CD4-positive, alpha-beta T cell (primary cell): ENCODE measurements at regions not wholly inside any gene's neighbourhood (a gene's known extent, or its start where the extent isn't known, plus 50 kb on each side); places are given as distances from the start of the nearest gene placed in this dataset.

Source experiments
- ATAC-seq: fragments of 200-7000 bp; cut with Tn5 transposase; one replicate; pipeline ENCODE4 v1.10.0; 2022; ENCODE audit warnings: mild to moderate bottlenecking; ENCODE audit not compliant: poor library complexity
- CTCF ChIA-PET: fragments of 350-600 bp; sonication (Branson Sonifier 250); formaldehyde crosslinking; loops from one replicate; lab custom pipeline; 2021; ENCODE audit warnings: antibody characterized with exemption, inconsistent platforms; lab: Charles Lee
- POLR2A ChIA-PET: fragments of 350-600 bp; sonication (Branson Sonifier 250); formaldehyde crosslinking; loops from one replicate; lab custom pipeline; 2021; ENCODE audit warnings: antibody characterized with exemption, inconsistent platforms; lab: Charles Lee
- DNase-seq, 14 experiments: peaks; one replicate each; pipeline ENCODE4 v3.0.0-alpha.2; 2013 to 2020; ENCODE audit warnings: mixed read lengths in 2 of 14
- H3K27ac ChIP-seq, 2 donors: one replicate each; pipeline versions ENCODE4 v1.5.1 to v1.7.0; 2013; ENCODE audit warnings: low read length in 2 of 2, low read depth in 1 of 2, mild to moderate bottlenecking in 1 of 2
- H3K27me3 ChIP-seq, 2 experiments: 1 replicate in 1 of 2; 2 replicates in 1 of 2; pipeline versions ENCODE4 v1.6.1 to v1.7.0; 2013; ENCODE audit warnings: low read length in 2 of 2, control low read depth in 1 of 2, mild to moderate bottlenecking in 1 of 2, moderate library complexity in 1 of 2; ENCODE audit not compliant: insufficient read depth in 2 of 2, control insufficient read depth in 1 of 2
- H3K36me3 ChIP-seq: one replicate; pipeline ENCODE4 v1.6.1; 2013; ENCODE audit warnings: low read length, control low read depth; ENCODE audit not compliant: insufficient read depth
- H3K4me1 ChIP-seq: one replicate; pipeline ENCODE4 v1.6.1; 2013; ENCODE audit warnings: low read length, control low read depth; ENCODE audit not compliant: insufficient read depth
- H3K4me3 ChIP-seq: one replicate; pipeline ENCODE4 v1.5.1; 2013; ENCODE audit warnings: mild to moderate bottlenecking, low read length, moderate library complexity
- H3K9me3 ChIP-seq, 2 experiments: 1 replicate in 1 of 2; 2 replicates in 1 of 2; pipeline versions ENCODE4 v1.6.1 to v1.7.0; 2013; ENCODE audit warnings: low read length in 2 of 2, mild to moderate bottlenecking in 2 of 2, control low read depth in 1 of 2, moderate library complexity in 1 of 2; ENCODE audit not compliant: control insufficient read depth in 1 of 2, insufficient read depth in 1 of 2
- H3K27ac Mint-ChIP-seq: one replicate; pipeline ENCODE4 v1.8.0; 2020; ENCODE audit warnings: mixed read lengths
- H3K27me3 Mint-ChIP-seq: one replicate; pipeline ENCODE4 v1.8.0; 2021; ENCODE audit warnings: mixed read lengths
- H3K36me3 Mint-ChIP-seq: one replicate; pipeline ENCODE4 v1.8.0; 2021; ENCODE audit warnings: low read depth, mixed read lengths
- H3K4me1 Mint-ChIP-seq: one replicate; pipeline ENCODE4 v1.8.0; 2021; ENCODE audit warnings: low read depth, mixed read lengths
- H3K4me3 Mint-ChIP-seq: one replicate; pipeline ENCODE4 v1.8.0; 2020; ENCODE audit warnings: mild to moderate bottlenecking, mixed read lengths
- H3K9me3 Mint-ChIP-seq: one replicate; pipeline ENCODE4 v1.8.0; 2020; ENCODE audit warnings: mixed read lengths
- intact Hi-C, 2 experiments: fragments of 100-400 bp; cut with DNase I in 1 of 2; cut with micrococcal nuclease in 1 of 2; formaldehyde crosslinking; loops; one replicate each; pipeline versions ENCODE4 v1.15.1 to v1.9.0; 2023 to 2025; cut with DNase I, micrococcal nuclease
- TF ChIP-seq, protein P1 (sequence below): fragments of 200-600 bp; IDR thresholded peaks from one replicate; pipeline ENCODE4 v1.8.0; 2022; ENCODE audit warnings: antibody characterized with exemption, mild to moderate bottlenecking

DNA sequence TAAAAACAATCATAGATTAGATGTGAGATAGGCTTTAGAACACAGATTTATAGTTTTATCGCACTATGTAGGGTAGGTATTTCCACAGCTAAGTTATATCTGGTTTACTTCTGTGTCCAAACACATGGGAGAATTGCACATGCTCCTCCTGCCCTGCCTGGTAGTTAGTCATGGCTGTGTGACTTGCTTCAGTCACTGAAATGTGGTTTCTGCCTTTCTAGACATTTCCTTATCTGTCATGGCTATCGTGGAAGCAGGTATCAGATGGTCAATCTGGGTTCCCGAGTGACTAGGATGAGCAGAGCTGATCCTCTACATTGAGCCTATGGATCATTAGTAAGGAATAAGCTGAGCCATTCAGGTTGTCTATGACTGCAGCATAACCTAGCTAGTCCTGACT lies 117.8 kb upstream of the GMDS start:
- Histone ChIP-seq H3K36me3 (no peaks in the 10 kb centered on the region), H3K4me3 (no peak overlapping the region), H3K27me3 (no peaks in the 10 kb centered on the region), H3K4me1 (no peaks in the 10 kb centered on the region), H3K27ac (no peak overlapping the region), H3K9me3 (no peaks in the 10 kb centered on the region)
- POLR2A ChIA-PET, result no interaction called here
- no peaks in the 10 kb centered on the region for H3K9me3 Mint-ChIP-seq
- H3K4me3 Mint-ChIP-seq, result no peak overlapping the region
- CTCF ChIA-PET, result interaction anchor here (1.3 kb wide), 1 partner anchor 9 kb away, joined by 3 read pairs; no protein-coding TSS in a partner anchor
- no peak for DNase-seq
- H3K36me3 Mint-ChIP-seq, result peaks cover 4% of the 10 kb centered on the region
- H3K27me3 Mint-ChIP-seq, result no peaks in the 10 kb centered on the region
- TF ChIP-seq, protein P1, sequence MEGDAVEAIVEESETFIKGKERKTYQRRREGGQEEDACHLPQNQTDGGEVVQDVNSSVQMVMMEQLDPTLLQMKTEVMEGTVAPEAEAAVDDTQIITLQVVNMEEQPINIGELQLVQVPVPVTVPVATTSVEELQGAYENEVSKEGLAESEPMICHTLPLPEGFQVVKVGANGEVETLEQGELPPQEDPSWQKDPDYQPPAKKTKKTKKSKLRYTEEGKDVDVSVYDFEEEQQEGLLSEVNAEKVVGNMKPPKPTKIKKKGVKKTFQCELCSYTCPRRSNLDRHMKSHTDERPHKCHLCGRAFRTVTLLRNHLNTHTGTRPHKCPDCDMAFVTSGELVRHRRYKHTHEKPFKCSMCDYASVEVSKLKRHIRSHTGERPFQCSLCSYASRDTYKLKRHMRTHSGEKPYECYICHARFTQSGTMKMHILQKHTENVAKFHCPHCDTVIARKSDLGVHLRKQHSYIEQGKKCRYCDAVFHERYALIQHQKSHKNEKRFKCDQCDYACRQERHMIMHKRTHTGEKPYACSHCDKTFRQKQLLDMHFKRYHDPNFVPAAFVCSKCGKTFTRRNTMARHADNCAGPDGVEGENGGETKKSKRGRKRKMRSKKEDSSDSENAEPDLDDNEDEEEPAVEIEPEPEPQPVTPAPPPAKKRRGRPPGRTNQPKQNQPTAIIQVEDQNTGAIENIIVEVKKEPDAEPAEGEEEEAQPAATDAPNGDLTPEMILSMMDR, result no peak
- intact Hi-C loops, result no loop called here
- ATAC-seq, result no peak
- H3K27ac Mint-ChIP-seq, result no peak overlapping the region
- H3K4me1 Mint-ChIP-seq, result no peaks in the 10 kb centered on the region

DNA sequence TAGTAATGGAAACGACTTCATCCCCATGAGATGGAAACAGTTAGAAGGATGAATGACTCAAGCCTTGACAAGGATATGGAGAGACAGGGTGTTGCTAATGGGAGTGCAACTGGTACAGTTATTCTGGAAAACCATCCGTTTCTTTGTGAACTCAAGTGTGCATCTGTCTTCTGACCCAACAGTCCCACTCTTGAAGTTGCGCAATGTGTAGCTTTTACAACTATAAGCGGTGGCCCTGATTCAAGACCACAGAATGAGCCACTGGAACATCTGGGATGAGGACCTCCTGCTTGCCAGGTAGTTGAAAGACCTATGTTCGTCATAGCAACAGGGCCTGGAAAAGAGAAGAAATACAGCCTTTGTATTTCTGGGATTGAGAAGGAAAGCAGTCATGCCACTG lies 115.8 kb upstream of the GMDS start:
- TF ChIP-seq, protein P1, result no peak
- H3K36me3 ChIP-seq, result no peaks in the 10 kb centered on the region
- no peak overlapping the region for H3K4me3 Mint-ChIP-seq
- ATAC-seq (no peak), DNase-seq (no peak)
- ChIA-PET POLR2A (no interaction called here), CTCF (no interaction called here)
- no peaks in the 10 kb centered on the region for H3K4me1 Mint-ChIP-seq
- no peak overlapping the region for H3K27ac Mint-ChIP-seq
- H3K27me3 Mint-ChIP-seq, result no peaks in the 10 kb centered on the region
- H3K9me3 ChIP-seq, result no peaks in the 10 kb centered on the region
- no peaks in the 10 kb centered on the region for H3K4me1 ChIP-seq
- H3K27me3 ChIP-seq, result no peaks in the 10 kb centered on the region
- H3K36me3 Mint-ChIP-seq, result peaks cover 4% of the 10 kb centered on the region
- no peaks in the 10 kb centered on the region for H3K9me3 Mint-ChIP-seq
- H3K27ac ChIP-seq, result no peak overlapping the region
- no peak overlapping the region for H3K4me3 ChIP-seq
- intact Hi-C loops, result no loop called here

DNA sequence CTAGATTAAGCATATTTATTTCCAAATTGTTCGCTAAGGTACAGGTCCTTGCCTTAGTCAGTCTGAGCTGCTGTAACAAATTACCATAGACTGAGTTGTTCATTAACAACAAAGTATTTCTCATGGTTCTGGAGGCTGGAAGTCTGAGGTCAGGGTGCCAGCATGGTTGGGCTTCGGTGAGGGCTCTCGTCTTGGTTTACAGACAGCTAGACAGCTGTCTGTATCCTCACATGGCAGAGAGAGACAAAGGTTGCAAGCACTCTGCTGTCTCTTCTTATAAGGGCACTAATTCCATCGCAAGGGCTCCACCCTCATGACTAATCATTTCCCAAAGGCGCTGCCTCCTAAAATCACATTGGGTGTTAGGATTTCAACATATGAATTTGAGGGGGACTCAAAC lies 115.3 kb upstream of the GMDS start:
- Mint-ChIP-seq H3K4me1 (no peaks in the 10 kb centered on the region), H3K9me3 (no peaks in the 10 kb centered on the region), H3K36me3 (peaks cover 4% of the 10 kb centered on the region), H3K4me3 (no peak overlapping the region), H3K27me3 (no peaks in the 10 kb centered on the region), H3K27ac (no peak overlapping the region)
- ATAC-seq (no peak), DNase-seq (no peak)
- intact Hi-C loops, result no loop called here
- H3K27ac ChIP-seq, result no peak overlapping the region
- TF ChIP-seq, protein P1, result no peak
- ChIA-PET CTCF (no interaction called here), POLR2A (no interaction called here)
- H3K36me3 ChIP-seq, result no peaks in the 10 kb centered on the region
- H3K4me3 ChIP-seq, result no peak overlapping the region
- H3K9me3 ChIP-seq, result no peaks in the 10 kb centered on the region
- H3K27me3 ChIP-seq, result no peaks in the 10 kb centered on the region
- H3K4me1 ChIP-seq, result no peaks in the 10 kb centered on the region
